GM19395 (cell line): ENCODE measurements at regions not wholly inside any gene's neighbourhood (a gene's known extent, or its start where the extent isn't known, plus 50 kb on each side); places are given as distances from the start of the nearest gene placed in this dataset.
"Not testable (repeated sequence)": the region's sequence is repeated elsewhere in the genome, so short reads cannot be mapped to it uniquely, and the experiment has no call there.

Source experiments
- ATAC-seq: cut with Tn5 transposase; IDR thresholded peaks from one replicate; pipeline ENCODE4 v1.9.1; 2021; ENCODE audit warnings: mild to moderate bottlenecking, moderate library complexity; ENCODE audit not compliant: unreplicated experiment

- not testable (repeated sequence) for ATAC-seq
Observed at GRCh38 chr7:145805496-145805895, 311.1 kb upstream of the CNTNAP2 start.

- ATAC-seq, result no peak
Observed at GRCh38 chr7:145797507-145797906, 319.1 kb upstream of the CNTNAP2 start.

- no peak for ATAC-seq
Observed at GRCh38 chr7:145795132-145795531, 321.5 kb upstream of the CNTNAP2 start.

GRCh38 chr7:145784809-145785780 is 331.5 kb upstream of the CNTNAP2 start:
- no peak for ATAC-seq

GRCh38 chr7:145781388-145781787 is 335.2 kb upstream of the CNTNAP2 start:
- not testable (repeated sequence) for ATAC-seq

GRCh38 chr7:145779140-145779539 is 337.5 kb upstream of the CNTNAP2 start:
- no peak for ATAC-seq

- ATAC-seq, result no peak
Observed at GRCh38 chr7:145774777-145775176, 341.8 kb upstream of the CNTNAP2 start.

- no peak for ATAC-seq
Observed at GRCh38 chr7:145753004-145753403, 363.6 kb upstream of the CNTNAP2 start.

GRCh38 chr7:145737617-145738016 is 379.0 kb upstream of the CNTNAP2 start:
- ATAC-seq, result no peak

- ATAC-seq, result no peak
Observed at GRCh38 chr7:145735061-145735460, 381.5 kb upstream of the CNTNAP2 start.

- no peak for ATAC-seq
Observed at GRCh38 chr7:145732521-145732920, 384.1 kb upstream of the CNTNAP2 start.

GRCh38 chr7:145729691-145730090 is 386.9 kb upstream of the CNTNAP2 start:
- no peak for ATAC-seq

GRCh38 chr7:145718129-145718528 is 398.5 kb upstream of the CNTNAP2 start:
- no peak for ATAC-seq

GRCh38 chr7:145700488-145700887 is 416.1 kb upstream of the CNTNAP2 start:
- no peak for ATAC-seq

- no peak for ATAC-seq
Observed at GRCh38 chr7:145698526-145699262, 417.9 kb upstream of the CNTNAP2 start.

- not testable (repeated sequence) for ATAC-seq
Observed at GRCh38 chr7:145697412-145698107, 419.0 kb upstream of the CNTNAP2 start.

GRCh38 chr7:145696071-145696470 is 420.5 kb upstream of the CNTNAP2 start:
- no peak for ATAC-seq

GRCh38 chr7:145692237-145692950 is 424.2 kb upstream of the CNTNAP2 start:
- no peak for ATAC-seq

GRCh38 chr7:145691377-145691914 is 425.2 kb upstream of the CNTNAP2 start:
- ATAC-seq, result no peak

- ATAC-seq, result no peak
Observed at GRCh38 chr7:145681646-145682045, 435.0 kb upstream of the CNTNAP2 start.
